ENCODE measurements at regions not wholly inside any gene's neighbourhood (a gene's known extent, or its start where the extent isn't known, plus 50 kb on each side); places are given as distances from the start of the nearest gene placed in this dataset.

DNA sequence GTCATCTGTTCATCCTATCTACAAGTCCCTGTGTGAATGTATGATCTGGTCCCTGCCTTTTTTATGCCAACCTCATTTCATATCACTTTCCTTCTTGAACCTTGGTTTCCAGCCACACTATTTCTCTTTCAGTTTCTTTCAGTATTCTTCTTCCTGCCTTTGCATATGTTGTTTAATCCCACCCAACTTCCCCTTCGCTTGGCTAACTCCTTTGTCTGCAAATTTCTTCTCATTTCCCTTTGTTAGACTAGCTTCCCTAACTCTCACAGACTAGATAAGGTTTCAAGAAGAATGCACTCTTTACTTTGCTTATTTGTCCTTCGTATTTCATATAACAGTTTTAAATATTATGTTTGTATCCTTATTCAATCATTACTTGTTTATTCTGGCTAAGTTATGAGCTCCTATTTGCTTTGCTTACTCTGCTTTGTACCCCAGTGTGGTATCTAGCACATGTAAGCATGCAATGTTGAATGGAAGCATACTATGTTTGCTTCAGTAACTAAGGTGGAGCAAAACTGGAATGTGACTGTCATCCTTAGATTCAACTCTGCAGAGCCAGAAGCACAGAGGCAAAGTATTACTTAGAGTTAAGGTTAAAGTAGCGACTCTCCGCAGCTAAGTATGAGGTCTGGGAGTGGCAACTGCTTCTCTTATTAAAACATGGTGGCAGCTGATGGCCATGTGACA, 681.3 kb downstream of the CPS1 start:
- TF ChIP-seq, protein P1, sequence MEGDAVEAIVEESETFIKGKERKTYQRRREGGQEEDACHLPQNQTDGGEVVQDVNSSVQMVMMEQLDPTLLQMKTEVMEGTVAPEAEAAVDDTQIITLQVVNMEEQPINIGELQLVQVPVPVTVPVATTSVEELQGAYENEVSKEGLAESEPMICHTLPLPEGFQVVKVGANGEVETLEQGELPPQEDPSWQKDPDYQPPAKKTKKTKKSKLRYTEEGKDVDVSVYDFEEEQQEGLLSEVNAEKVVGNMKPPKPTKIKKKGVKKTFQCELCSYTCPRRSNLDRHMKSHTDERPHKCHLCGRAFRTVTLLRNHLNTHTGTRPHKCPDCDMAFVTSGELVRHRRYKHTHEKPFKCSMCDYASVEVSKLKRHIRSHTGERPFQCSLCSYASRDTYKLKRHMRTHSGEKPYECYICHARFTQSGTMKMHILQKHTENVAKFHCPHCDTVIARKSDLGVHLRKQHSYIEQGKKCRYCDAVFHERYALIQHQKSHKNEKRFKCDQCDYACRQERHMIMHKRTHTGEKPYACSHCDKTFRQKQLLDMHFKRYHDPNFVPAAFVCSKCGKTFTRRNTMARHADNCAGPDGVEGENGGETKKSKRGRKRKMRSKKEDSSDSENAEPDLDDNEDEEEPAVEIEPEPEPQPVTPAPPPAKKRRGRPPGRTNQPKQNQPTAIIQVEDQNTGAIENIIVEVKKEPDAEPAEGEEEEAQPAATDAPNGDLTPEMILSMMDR (IDR thresholded peaks at IDR 0.05): no peak
- TF ChIP-seq POLR2A (IDR thresholded peaks at IDR 0.05) (no peak), EP300 (IDR thresholded peaks at IDR 0.05) (no peak)
